MCF 10A (cell line): ENCODE measurements at regions not wholly inside any gene's neighbourhood (a gene's known extent, or its start where the extent isn't known, plus 50 kb on each side); places are given as distances from the start of the nearest gene placed in this dataset.

Experiments
- BruUV-seq: library from RNA; stranded (reverse); fragments of 400-500 nt; replicated peaks from 2 replicates; lab custom pipeline; 2021; lab: Mats Ljungman, UMichigan
- CTCF ChIA-PET: fragments of 300-600 bp; sonication (Branson Sonifier 250); formaldehyde crosslinking; extraction: SDS; loops from one replicate; lab custom pipeline; 2021; ENCODE audit warnings: antibody characterized with exemption, inconsistent platforms; lab: Yijun Ruan, JAX
- POLR2A ChIA-PET: fragments of 300-600, 350-650 bp; sonication (Branson Sonifier 250); formaldehyde crosslinking; extraction: SDS; loops from one replicate; lab custom pipeline; 2020; ENCODE audit warnings: antibody characterized with exemption, inconsistent platforms; lab: Yijun Ruan, JAX
- DNase-seq: peaks from one replicate; pipeline ENCODE4 v3.0.0-alpha.2; 2018; ENCODE audit not compliant: unreplicated experiment
- H3K27ac Mint-ChIP-seq: one replicate; pipeline ENCODE4 v1.8.0; 2022; ENCODE audit warnings: mild to moderate bottlenecking, low read depth, mixed read lengths; ENCODE audit not compliant: unreplicated experiment
- H3K27me3 Mint-ChIP-seq: one replicate; pipeline ENCODE4 v1.8.0; 2022; ENCODE audit warnings: mixed read lengths; ENCODE audit not compliant: insufficient read depth, unreplicated experiment
- H3K36me3 Mint-ChIP-seq: one replicate; pipeline ENCODE4 v1.8.0; 2022; ENCODE audit warnings: mild to moderate bottlenecking, moderate library complexity, mixed read lengths; ENCODE audit not compliant: insufficient read depth, unreplicated experiment
- H3K4me1 Mint-ChIP-seq: one replicate; pipeline ENCODE4 v1.8.0; 2022; ENCODE audit warnings: mixed read lengths; ENCODE audit not compliant: insufficient read depth, unreplicated experiment
- H3K4me3 Mint-ChIP-seq: one replicate; pipeline ENCODE4 v1.8.0; 2022; ENCODE audit warnings: mild to moderate bottlenecking, moderate library complexity, mixed read lengths; ENCODE audit not compliant: unreplicated experiment
- H3K9me3 Mint-ChIP-seq: one replicate; pipeline ENCODE4 v1.8.0; 2022; ENCODE audit warnings: mixed read lengths; ENCODE audit not compliant: unreplicated experiment
- CTCF ChIP-seq: fragments of 200-600 bp; IDR thresholded peaks from one replicate; pipeline ENCODE4 v1.8.0; 2022; ENCODE audit warnings: antibody characterized with exemption, mild to moderate bottlenecking; ENCODE audit not compliant: unreplicated experiment
- intact Hi-C: fragments of 100-400 bp; cut with micrococcal nuclease; formaldehyde crosslinking; loops from 2 replicates; pipeline ENCODE4 v1.14.1; 2022

- Mint-ChIP-seq H3K9me3 (no peaks in the 10 kb centered on the region), H3K36me3 (no peaks in the 10 kb centered on the region), H3K4me1 (peaks cover under 1% of the 10 kb centered on the region), H3K27me3 (no peaks in the 10 kb centered on the region), H3K4me3 (no peak overlapping the region), H3K27ac (no peak overlapping the region)
- CTCF ChIA-PET, result no interaction called here
- DNase-seq, result no peak
- no peak for TF ChIP-seq CTCF
- POLR2A ChIA-PET, result no interaction called here
- intact Hi-C loops, result no loop called here
- no TSS peak for BruUV-seq
Measured at GRCh38 chr4:125776146-125776545, 461.4 kb downstream of the FAT4 start.

GRCh38 chr4:125780164-125780563 is 465.4 kb downstream of the FAT4 start:
- H3K27me3 Mint-ChIP-seq, result no peaks in the 10 kb centered on the region
- no peak for TF ChIP-seq CTCF
- POLR2A ChIA-PET, result no interaction called here
- intact Hi-C loops, result no loop called here
- no peak overlapping the region for H3K4me3 Mint-ChIP-seq
- DNase-seq, result no peak
- no peaks in the 10 kb centered on the region for H3K36me3 Mint-ChIP-seq
- H3K27ac Mint-ChIP-seq, result no peak overlapping the region
- H3K4me1 Mint-ChIP-seq, result no peaks in the 10 kb centered on the region
- CTCF ChIA-PET, result no interaction called here
- no TSS peak for BruUV-seq
- no peaks in the 10 kb centered on the region for H3K9me3 Mint-ChIP-seq

GRCh38 chr4:125780747-125781146 is 466.0 kb downstream of the FAT4 start:
- no TSS peak for BruUV-seq
- no peaks in the 10 kb centered on the region for H3K9me3 Mint-ChIP-seq
- no peak overlapping the region for H3K4me3 Mint-ChIP-seq
- ChIA-PET POLR2A (no interaction called here), CTCF (no interaction called here)
- H3K36me3 Mint-ChIP-seq, result no peaks in the 10 kb centered on the region
- H3K27ac Mint-ChIP-seq, result no peak overlapping the region
- H3K27me3 Mint-ChIP-seq, result no peaks in the 10 kb centered on the region
- intact Hi-C loops, result no loop called here
- DNase-seq, result no peak
- no peaks in the 10 kb centered on the region for H3K4me1 Mint-ChIP-seq
- TF ChIP-seq CTCF, result no peak

GRCh38 chr4:125781651-125782050 is 466.9 kb downstream of the FAT4 start:
- no peak overlapping the region for H3K27ac Mint-ChIP-seq
- H3K4me1 Mint-ChIP-seq, result no peaks in the 10 kb centered on the region
- H3K27me3 Mint-ChIP-seq, result no peaks in the 10 kb centered on the region
- CTCF ChIA-PET, result interaction anchor here (0.7 kb wide), 1 partner anchor 1551 kb away, joined by 3 read pairs; no protein-coding TSS in a partner anchor
- H3K36me3 Mint-ChIP-seq, result no peaks in the 10 kb centered on the region
- DNase-seq, result no peak
- intact Hi-C loops, result no loop called here
- TF ChIP-seq CTCF, result no peak
- H3K9me3 Mint-ChIP-seq, result no peaks in the 10 kb centered on the region
- H3K4me3 Mint-ChIP-seq, result no peak overlapping the region
- POLR2A ChIA-PET, result no interaction called here
- BruUV-seq, result no TSS peak
